ENCODE measurements at regions not wholly inside any gene's neighbourhood (a gene's known extent, or its start where the extent isn't known, plus 50 kb on each side); places are given as distances from the start of the nearest gene placed in this dataset.
"Not testable (repeated sequence)": the region's sequence is repeated elsewhere in the genome, so short reads cannot be mapped to it uniquely, and the experiment has no call there.

DNA sequence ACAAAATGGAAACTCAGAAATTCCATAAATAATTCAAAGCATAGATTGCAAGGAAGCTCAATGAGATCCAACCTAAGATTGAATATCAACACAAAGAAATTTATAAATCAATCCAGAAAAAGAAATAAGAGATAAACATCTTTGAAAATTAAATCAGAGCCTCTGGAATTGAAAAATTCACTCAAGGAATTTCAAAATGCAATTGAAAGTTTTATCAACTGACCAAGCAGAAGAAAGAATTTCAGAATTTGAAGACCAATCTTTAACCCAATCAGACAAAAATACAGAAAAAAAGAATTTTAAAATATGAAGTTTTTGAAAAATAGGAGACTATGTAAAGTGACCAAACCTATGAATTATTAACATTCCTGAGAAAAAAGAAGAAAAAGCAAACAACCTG, 134.1 kb downstream of the GASK1B start:
- no peaks in the 10 kb centered on the region for H3K36me3 ChIP-seq (replicated peaks)
- no peak overlapping the region for H3K4me3 ChIP-seq (ENCODE audit: low read depth, low read length)
- TF ChIP-seq CTCF (IDR thresholded peaks at IDR 0.05; ENCODE audit: low read depth, low read length, missing control alignments), result no peak
- H3K27me3 ChIP-seq (replicated peaks), result no peaks in the 10 kb centered on the region
- in situ Hi-C loops (cut with HindIII; ENCODE audit: low pct_ligation_motif_present, low sequenced_read_pairs), result no loop called here
- H3K27ac ChIP-seq, result no peak overlapping the region
- no peak for DNase-seq

DNA sequence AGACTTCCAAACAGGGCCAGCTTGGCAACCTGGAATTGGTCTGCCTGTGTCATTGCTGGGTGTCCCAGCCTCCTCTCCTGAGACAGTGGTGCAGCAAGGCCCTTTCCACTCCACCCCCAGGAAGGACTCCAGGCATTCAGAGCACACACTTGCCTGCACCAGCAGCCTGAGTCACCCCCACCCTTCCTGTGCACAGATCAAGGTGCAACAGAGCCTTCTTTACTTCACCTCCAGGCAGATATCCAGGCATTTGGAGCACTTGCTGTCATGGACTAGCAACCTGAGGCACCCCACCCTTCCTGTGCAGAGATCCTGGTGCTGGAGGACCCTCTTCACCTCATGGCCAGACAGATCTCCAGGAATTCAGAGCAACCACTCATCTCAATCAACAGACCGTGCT, 135.8 kb downstream of the GASK1B start:
- TF ChIP-seq CTCF (IDR thresholded peaks at IDR 0.05; ENCODE audit: low read depth, low read length, missing control alignments), result no peak
- Histone ChIP-seq H3K27ac (no peak overlapping the region), H3K27me3 (replicated peaks) (no peaks in the 10 kb centered on the region), H3K36me3 (replicated peaks) (no peaks in the 10 kb centered on the region), H3K4me3 (ENCODE audit: low read depth, low read length) (no peak overlapping the region)
- DNase-seq, result no peak
- in situ Hi-C loops (cut with HindIII; ENCODE audit: low pct_ligation_motif_present, low sequenced_read_pairs), result no loop called here

DNA sequence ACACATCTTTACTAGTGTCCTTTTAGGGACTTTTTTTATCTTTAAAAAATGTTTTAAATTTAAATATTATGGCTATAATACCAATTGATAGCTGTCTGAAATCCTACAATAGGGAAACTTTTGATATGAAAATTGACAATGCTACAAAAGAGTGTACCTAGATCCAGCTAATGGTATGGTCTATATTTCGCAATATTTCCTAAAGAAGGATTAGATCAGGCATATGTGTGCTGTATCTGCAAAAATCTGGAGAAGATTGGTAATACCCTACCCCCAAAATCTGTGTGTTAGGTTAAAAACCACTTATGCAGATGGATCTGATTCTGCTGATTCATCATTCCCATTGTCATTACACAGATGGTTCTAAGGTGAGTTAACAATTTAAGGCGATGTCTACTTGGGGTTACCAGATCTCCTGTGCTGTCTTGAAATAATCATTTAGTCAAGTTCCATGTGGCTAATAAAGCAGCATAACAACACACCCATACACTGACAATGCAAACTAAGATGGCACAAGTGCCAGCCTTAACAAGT, 137.1 kb downstream of the GASK1B start:
- no peak overlapping the region for H3K4me3 ChIP-seq (ENCODE audit: low read depth, low read length)
- H3K27me3 ChIP-seq (replicated peaks), result no peaks in the 10 kb centered on the region
- in situ Hi-C loops (cut with HindIII; ENCODE audit: low pct_ligation_motif_present, low sequenced_read_pairs), result no loop called here
- no peak for DNase-seq
- H3K27ac ChIP-seq, result no peak overlapping the region
- TF ChIP-seq CTCF (IDR thresholded peaks at IDR 0.05; ENCODE audit: low read depth, low read length, missing control alignments), result no peak
- H3K36me3 ChIP-seq (replicated peaks), result no peaks in the 10 kb centered on the region

- in situ Hi-C loops (cut with HindIII; ENCODE audit: low pct_ligation_motif_present, low sequenced_read_pairs), result no loop called here
- no peaks in the 10 kb centered on the region for H3K27me3 ChIP-seq (replicated peaks)
- H3K27ac ChIP-seq, result no peak overlapping the region
- TF ChIP-seq CTCF (IDR thresholded peaks at IDR 0.05; ENCODE audit: low read depth, low read length, missing control alignments), result no peak
- DNase-seq, result peak; percentile 38
- H3K4me3 ChIP-seq (ENCODE audit: low read depth, low read length), result no peak overlapping the region
- H3K36me3 ChIP-seq (replicated peaks), result no peaks in the 10 kb centered on the region
Observed at GRCh38 chr4:158033416-158034120, 139.3 kb downstream of the GASK1B start.

DNA sequence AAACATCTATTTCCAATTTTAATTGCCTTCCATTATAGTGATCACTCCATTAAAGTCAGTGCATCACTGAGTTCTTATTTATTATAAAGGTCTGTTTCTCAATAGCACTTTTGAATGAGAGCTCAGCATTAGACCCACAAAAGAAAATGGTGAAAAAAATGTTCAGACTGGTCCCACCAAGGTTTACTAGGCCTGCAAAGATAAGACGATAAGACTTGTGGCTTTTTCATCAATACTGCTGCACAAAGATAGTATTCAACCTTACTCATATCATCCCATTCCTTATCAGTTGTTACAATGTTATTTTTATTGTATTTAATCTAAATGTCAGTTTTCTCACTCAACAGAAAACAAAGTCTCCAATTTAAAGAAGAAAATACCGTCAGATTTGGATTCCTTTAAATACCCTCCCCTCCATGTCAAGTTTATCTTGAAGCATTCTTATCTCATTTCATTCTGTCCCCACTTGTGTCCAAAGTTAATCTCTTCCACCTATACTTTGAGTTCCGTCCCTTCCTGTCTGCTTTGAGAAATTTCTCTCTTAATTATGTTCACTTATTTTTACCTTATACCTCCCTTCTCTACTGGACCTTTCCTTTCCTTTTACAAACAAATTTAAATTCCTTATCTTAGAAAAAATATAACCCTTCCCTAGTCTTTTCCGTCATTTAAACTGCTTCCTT, 140.0 kb downstream of the GASK1B start:
- DNase-seq, result no peak
- no peak overlapping the region for H3K27ac ChIP-seq
- H3K36me3 ChIP-seq (replicated peaks), result no peaks in the 10 kb centered on the region
- H3K27me3 ChIP-seq (replicated peaks), result no peaks in the 10 kb centered on the region
- H3K4me3 ChIP-seq (ENCODE audit: low read depth, low read length), result no peak overlapping the region
- TF ChIP-seq CTCF (IDR thresholded peaks at IDR 0.05; ENCODE audit: low read depth, low read length, missing control alignments), result no peak
- in situ Hi-C loops (cut with HindIII; ENCODE audit: low pct_ligation_motif_present, low sequenced_read_pairs), result no loop called here

GRCh38 chr4:158028381-158028780, 144.4 kb downstream of the GASK1B start:
- DNase-seq; H3K27me3 ChIP-seq (replicated peaks); H3K27ac ChIP-seq; H3K4me3 ChIP-seq (ENCODE audit: low read depth, low read length); H3K36me3 ChIP-seq (replicated peaks); in situ Hi-C loops (cut with HindIII; ENCODE audit: low pct_ligation_motif_present, low sequenced_read_pairs): not testable (repeated sequence)
